SK-MEL-5 (cell line): ENCODE measurements at regions not wholly inside any gene's neighbourhood (a gene's known extent, or its start where the extent isn't known, plus 50 kb on each side); places are given as distances from the start of the nearest gene placed in this dataset.
A peak's percentile ranks its signal among the peaks of the same experiment; 100 is the strongest.

Source experiments
- DNase-seq: peaks from one replicate; pipeline ENCODE4 v3.0.0-alpha.2; 2016; ENCODE audit warnings: low read depth, low spot score
- in situ Hi-C: cut with HindIII; loops from 2 replicates; pipeline ENCODE4 v1.10.0; 2016; ENCODE audit warnings: low sequenced_read_pairs, high pct_unique_total_duplicates, low pct_unique_long_range_greater_than_20kb

GRCh38 chr2:217379807-217380206 lies 519.9 kb upstream of the TNP1 start:
- no peak for DNase-seq

DNA sequence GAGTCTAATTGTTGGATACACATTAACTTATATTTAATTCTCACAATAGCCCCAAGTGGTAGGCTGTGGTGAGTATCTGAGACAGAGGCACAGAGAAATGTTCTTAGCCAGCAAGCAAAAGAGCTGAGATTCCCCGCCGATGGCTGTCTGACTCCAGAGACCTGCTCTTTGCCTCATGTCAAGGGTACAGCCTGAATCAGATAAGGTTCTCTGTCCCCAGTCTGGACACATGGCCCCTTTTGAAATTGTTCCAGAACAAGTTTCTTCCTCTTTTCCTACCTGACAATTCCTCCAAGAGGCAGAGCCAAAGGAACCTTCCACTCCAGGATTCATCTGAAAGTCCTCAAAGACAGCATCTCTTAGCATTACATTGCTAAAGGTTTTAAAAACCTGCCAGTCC lies 512.9 kb upstream of the TNP1 start:
- DNase-seq, result no peak
- in situ Hi-C loops, result no loop called here

More at GRCh38 chr2:217379807-217380206, 519.9 kb upstream of the TNP1 start:
- in situ Hi-C loops, result no loop called here

DNA sequence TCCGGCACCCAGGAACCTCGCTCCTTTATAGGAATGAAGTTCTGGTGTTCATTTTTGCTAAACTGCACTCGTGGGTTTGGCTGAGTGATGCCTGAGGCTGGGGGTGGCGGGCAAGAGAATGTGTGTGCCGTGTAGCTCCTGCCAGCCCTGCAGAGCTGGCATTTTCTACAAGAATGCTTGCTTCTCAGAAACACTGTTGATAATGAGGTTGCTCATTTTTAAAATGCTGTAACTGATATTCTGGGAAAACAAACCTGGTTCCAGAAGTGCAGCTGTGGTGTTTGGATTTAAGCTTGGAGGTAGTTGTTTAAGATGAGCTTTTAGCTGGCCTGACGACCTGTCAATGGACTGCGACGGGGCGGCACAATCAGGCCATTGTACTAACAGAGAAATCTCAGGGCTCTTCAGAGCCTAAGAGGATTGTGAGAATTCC lies 511.9 kb upstream of the TNP1 start:
- in situ Hi-C loops, result no loop called here
- no peak for DNase-seq

GRCh38 chr2:217370391-217370790 lies 510.5 kb upstream of the TNP1 start:
- in situ Hi-C loops, result no loop called here
- DNase-seq, result no peak

DNA sequence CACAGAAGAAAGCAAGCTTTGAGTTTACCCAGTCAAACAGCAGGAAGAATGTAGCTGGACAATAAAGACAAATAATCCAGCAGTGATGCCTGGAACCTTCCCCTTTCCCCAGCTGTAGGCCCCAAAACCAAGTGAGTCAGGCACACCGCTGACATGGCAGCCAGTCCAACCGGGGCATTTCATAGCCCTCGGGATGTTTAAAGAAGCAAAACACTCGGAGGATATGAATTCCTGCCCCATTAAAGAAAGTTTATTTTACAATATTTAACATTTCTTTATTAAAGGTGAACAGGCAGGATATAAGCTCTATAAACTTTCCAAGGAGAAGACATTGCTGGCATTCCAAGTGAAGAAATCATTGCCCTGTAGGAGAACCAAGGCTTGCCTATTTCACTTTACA lies 507.6 kb upstream of the TNP1 start:
- in situ Hi-C loops, result no loop called here
- no peak for DNase-seq

DNA sequence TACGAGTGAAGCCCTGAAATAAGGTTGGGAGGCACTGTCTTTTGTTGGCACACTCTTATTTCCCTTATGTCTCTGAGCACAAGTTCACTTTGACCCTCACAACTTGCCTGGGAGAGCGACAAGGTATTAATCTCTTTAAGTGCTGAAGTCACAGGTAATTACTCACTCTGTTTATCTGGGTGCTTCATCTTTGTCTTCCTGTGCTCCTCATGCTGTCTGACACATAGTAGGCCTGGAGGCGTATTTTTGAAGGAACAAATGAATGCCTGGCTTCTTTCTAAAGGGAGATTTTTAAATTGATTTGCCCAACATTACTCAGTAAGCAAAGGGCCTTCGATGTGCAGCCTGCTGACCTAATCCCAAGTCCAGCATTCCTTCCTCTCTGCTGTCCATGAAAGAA lies 507.1 kb upstream of the TNP1 start:
- in situ Hi-C loops, result no loop called here
- DNase-seq, result no peak

DNA sequence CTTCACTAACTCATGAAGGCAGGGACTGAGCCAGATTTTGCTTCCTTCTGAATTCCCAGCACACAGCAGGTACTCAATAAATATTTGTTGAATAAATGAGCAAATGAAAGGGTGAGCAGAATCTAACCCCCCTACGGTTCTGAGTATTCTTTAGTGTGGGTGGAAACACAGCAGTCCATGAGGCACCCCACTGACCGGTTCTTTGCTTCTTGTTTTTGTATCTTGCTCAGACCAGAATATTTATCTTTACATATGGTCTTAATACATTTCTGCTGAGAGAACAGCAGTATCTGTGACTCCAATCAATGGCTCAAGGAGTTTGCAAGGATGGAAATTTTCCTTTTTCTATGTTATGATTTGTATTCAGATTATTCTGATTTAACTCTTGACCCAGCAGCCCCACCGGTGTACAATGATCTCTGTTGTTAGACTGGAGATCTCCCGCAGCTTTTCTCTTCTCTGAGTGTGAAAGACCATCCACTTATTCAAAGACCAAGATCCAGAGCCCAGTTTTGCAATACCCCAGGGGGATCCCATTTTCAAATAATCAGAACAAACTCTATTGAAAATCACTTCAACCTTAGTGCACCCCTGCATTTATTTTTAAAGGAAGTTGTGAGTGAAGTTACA lies 506.5 kb upstream of the TNP1 start:
- in situ Hi-C loops, result no loop called here
- DNase-seq, result no peak

DNA sequence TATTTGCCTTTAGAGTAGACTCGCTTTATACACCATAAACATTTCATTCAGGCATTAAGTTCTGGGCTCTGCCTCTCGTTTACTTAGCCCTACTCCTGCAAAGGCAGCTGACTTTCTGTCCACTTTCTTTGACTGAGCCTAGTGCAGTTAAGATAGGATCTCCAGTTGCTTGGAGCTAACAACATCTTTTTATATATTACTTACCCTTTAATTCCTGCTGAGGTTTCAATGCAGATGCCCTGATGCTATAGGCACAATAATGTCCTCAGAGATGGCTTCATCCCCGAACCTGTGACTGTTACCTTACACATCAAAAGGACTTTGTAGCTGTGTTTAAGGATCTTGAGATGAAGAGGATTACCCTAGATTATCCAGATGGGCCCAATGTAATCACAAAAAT lies 505.8 kb upstream of the TNP1 start:
- no peak for DNase-seq
- in situ Hi-C loops, result no loop called here

- in situ Hi-C loops, result no loop called here
- no peak for DNase-seq
Observed at GRCh38 chr2:217364224-217364623, 504.4 kb upstream of the TNP1 start.

- in situ Hi-C loops, result no loop called here
- DNase-seq, result no peak
Observed at GRCh38 chr2:217363470-217363869, 503.6 kb upstream of the TNP1 start.

DNA sequence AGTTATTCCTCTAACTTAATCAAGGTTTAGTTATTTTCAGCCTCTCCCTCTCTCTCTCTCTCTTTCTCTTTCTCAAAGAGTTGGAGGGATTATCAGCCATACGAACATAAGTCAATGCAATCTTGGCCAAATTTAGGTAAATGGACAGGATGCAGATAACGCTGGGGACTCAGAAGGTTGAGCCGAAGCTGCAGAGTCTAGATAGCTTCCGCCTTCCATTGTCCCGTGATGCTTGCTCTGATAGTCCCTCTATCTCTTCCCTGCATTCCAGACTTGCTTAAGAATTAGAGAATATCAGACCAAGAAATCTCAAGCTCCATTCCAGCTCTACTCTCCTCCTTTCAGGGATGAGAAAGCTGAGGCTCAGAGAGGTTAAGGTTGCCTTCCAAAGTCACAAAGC lies 502.8 kb upstream of the TNP1 start:
- no peak for DNase-seq
- in situ Hi-C loops, result no loop called here

DNA sequence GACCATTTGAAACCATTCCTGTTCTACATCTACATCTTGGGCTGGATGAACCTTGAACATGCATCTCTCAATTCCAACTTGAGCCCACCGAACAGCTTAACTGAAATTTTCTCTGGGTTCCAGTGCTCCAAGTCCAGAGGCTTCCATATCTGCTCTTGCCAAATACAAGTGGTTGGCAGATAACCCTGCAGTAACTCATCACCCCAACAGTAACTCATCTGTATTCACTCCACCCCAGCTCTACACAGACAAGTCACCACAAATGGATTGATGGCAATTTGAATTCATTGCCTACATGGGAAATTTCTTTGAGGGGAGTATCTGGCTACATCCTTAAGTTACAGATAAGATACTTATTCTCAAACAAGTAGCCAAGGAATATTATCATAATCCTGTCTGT lies 502.4 kb upstream of the TNP1 start:
- in situ Hi-C loops, result no loop called here
- DNase-seq, result no peak

DNA sequence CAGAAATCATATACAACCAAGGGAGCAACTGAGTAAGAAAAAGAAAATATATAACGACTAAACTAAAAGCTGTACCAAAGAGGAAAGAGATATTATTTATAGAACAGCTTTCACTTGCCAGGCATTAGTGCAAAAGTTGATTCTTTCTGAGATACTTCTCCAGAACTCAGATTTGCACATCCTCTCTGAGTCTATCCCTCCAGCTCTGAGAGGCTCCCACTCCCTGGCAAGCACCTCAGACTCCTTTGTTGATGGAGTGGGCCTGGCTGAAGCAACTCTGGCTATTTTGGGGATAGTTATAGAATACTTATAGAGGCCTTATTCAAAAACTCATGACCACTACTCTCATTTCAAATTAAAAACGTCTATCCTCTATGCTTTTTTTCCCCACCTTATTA lies 501.6 kb upstream of the TNP1 start:
- in situ Hi-C loops, result no loop called here
- no peak for DNase-seq

- in situ Hi-C loops, result no loop called here
- no peak for DNase-seq
Observed at GRCh38 chr2:217360781-217361482, 501.1 kb upstream of the TNP1 start.

DNA sequence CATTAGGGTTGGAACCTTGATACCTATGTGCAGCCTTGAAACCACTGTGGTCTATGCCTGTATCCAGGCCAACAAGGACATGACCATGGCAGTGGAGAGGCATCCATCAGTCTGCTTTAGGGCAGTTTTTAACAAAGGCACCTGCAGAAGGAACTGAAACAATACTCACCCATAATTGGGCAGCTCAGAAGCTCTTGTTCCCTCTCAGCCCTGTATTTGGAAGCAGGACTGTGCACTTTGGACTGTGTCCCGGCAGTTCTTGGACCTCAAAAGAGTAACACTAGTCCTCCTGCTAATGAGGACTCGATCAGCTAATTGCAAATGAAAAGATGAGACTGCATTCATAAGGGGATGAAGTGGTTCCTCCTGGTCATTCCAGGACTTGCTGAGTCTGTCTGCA lies 500.2 kb upstream of the TNP1 start:
- in situ Hi-C loops, result no loop called here

DNA sequence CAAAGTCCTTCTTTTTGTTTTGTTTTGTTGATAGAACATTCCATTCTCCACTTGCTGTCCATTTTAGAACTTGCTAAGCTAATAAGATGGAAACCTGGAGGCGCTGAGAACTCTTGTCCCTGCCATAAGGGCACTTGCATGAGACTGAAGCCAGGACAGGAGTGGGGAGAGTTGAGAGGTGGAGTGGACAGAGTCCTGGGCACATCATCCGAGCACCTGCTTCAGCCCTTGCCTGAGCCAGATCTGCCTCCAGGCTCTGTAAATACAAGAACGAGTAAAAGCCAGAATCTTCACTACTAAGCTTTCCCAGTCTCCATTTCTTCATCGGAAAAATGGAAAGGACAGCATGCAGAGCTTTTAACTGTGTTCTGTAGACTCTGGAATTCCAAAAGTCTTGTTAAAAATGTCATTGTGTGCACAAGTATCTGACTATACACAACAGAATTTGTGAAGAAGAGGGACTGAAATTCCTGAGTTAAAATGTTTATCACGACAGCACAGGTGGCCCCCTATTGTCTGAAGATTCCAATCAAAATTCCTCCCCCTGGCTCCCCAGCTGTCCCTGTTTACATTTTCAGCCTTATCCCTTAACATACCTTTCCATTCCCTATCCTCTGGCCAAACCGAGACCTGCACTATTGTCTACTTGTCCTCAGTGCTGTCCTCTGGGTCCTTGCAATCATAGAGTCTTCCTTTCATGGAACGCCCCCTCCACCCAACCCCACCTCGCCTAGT lies 498.2 kb upstream of the TNP1 start:
- in situ Hi-C loops, result no loop called here
- DNase-seq, result no peak

More for the DNA sequence above, 500.2 kb upstream of the TNP1 start:
- no peak for DNase-seq

GRCh38 chr2:217356781-217357180 lies 496.9 kb upstream of the TNP1 start:
- DNase-seq, result peak; percentile 52
- in situ Hi-C loops, result no loop called here

DNA sequence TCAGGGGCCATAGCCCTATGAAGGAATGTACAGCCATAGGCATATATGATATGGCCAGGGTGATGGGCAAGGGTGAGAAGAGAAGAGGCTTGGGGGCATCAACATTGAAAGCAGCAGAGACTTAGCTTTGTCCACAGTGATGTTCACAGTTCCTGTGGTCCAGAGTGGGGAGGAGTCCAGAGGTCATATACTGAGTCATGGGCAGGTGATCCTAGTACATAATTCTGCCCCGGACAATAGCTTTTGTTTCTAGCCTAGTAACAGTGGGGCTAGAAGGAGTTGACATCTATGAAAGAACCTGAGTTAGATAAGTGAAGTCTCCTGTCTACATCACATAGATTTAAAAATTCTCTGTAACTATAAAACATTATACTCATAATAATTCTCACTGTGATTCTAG lies 496.3 kb upstream of the TNP1 start:
- in situ Hi-C loops, result no loop called here
- DNase-seq, result no peak

GRCh38 chr2:217353591-217353990 lies 493.7 kb upstream of the TNP1 start:
- DNase-seq, result no peak
- in situ Hi-C loops, result no loop called here
